Fibroblast of pulmonary artery (primary cell): ENCODE measurements at regions not wholly inside any gene's neighbourhood (a gene's known extent, or its start where the extent isn't known, plus 50 kb on each side); places are given as distances from the start of the nearest gene placed in this dataset.
A peak's percentile ranks its signal among the peaks of the same experiment; 100 is the strongest.
"Not testable (repeated sequence)": the region's sequence is repeated elsewhere in the genome, so short reads cannot be mapped to it uniquely, and the experiment has no call there.

Source experiments
- DNase-seq: peaks from one replicate; pipeline ENCODE4 v3.0.0-alpha.2; 2010; ENCODE audit warnings: low read depth
- H3K4me3 ChIP-seq: replicated peaks from 2 replicates; pipeline ENCODE4 v1.5.1; 2011; ENCODE audit warnings: low read depth, mild to moderate bottlenecking, control low read depth, low read length, moderate library complexity
- CTCF ChIP-seq: IDR thresholded peaks from 2 replicates; pipeline ENCODE4 v1.5.1; 2011; ENCODE audit warnings: mild to moderate bottlenecking, control low read depth, low read length, inconsistent platforms; ENCODE audit errors: missing control alignments

- H3K4me3 ChIP-seq, result no peak overlapping the region
- DNase-seq, result peak; percentile 21
- TF ChIP-seq CTCF, result no peak
These were observed 544.9 kb downstream of the ANKRD50 start for GRCh38 chr4:124167602-124168001.

- DNase-seq, H3K4me3 ChIP-seq: not testable (repeated sequence)
These were observed 543.0 kb downstream of the ANKRD50 start for GRCh38 chr4:124169524-124169923.

- no peak for DNase-seq
- no peak for TF ChIP-seq CTCF
- no peak overlapping the region for H3K4me3 ChIP-seq
These were observed 538.6 kb downstream of the ANKRD50 start for GRCh38 chr4:124173912-124174311.

- no peak for TF ChIP-seq CTCF
- H3K4me3 ChIP-seq, result no peak overlapping the region
- DNase-seq, result peak; percentile 89
These were observed 534.7 kb downstream of the ANKRD50 start for GRCh38 chr4:124177647-124178425.

GRCh38 chr4:124178449-124179021 lies 534.0 kb downstream of the ANKRD50 start:
- peak; percentile 39 for DNase-seq
- no peak overlapping the region for H3K4me3 ChIP-seq
- no peak for TF ChIP-seq CTCF

GRCh38 chr4:124179506-124180186 lies 532.9 kb downstream of the ANKRD50 start:
- DNase-seq, result no peak
- no peak overlapping the region for H3K4me3 ChIP-seq
- no peak for TF ChIP-seq CTCF

- no peak for TF ChIP-seq CTCF
- DNase-seq, result no peak
- H3K4me3 ChIP-seq, result no peak overlapping the region
These were observed 531.5 kb downstream of the ANKRD50 start for GRCh38 chr4:124181039-124181438.
